Suprapubic skin (tissue), 4 donors: ENCODE measurements at regions not wholly inside any gene's neighbourhood (a gene's known extent, or its start where the extent isn't known, plus 50 kb on each side); places are given as distances from the start of the nearest gene placed in this dataset.
"Not testable (repeated sequence)": the region's sequence is repeated elsewhere in the genome, so short reads cannot be mapped to it uniquely, and the experiment has no call there.

ENCODE experiments used
- DNase-seq, 2 donors: peaks; one replicate each; pipeline ENCODE4 v3.0.0-alpha.2; 2019; ENCODE audit warnings: low spot score in 2 of 2
- H3K27ac ChIP-seq: fragments of 200-600 bp; sonication (generic); one replicate; pipeline ENCODE4 v1.5.1; 2019
- H3K27me3 ChIP-seq: fragments of 200-600 bp; sonication (generic); one replicate; pipeline ENCODE4 v1.5.1; 2019
- H3K36me3 ChIP-seq: fragments of 200-600 bp; sonication (generic); one replicate; pipeline ENCODE4 v1.5.1; 2019
- H3K4me1 ChIP-seq: fragments of 200-600 bp; sonication (generic); one replicate; pipeline ENCODE4 v1.5.1; 2019
- H3K4me3 ChIP-seq: fragments of 200-600 bp; sonication (generic); one replicate; pipeline ENCODE4 v1.5.1; 2019; ENCODE audit warnings: mild to moderate bottlenecking
- H3K9me3 ChIP-seq: fragments of 200-600 bp; sonication (generic); one replicate; pipeline ENCODE4 v1.5.1; 2019
- CTCF ChIP-seq, 2 donors: fragments of 200-600 bp in 1 of 2; fragments of 450-650 bp in 1 of 2; sonication (generic) in 1 of 2; IDR thresholded peaks; one replicate each; pipeline ENCODE4 v1.5.1; 2016 to 2019; ENCODE audit warnings: antibody characterized with exemption in 2 of 2, mild to moderate bottlenecking in 1 of 2, moderate library complexity in 1 of 2
- EP300 ChIP-seq: sonication (generic); formaldehyde crosslinking; IDR thresholded peaks from one replicate; pipeline ENCODE4 v1.6.1; 2017; ENCODE audit warnings: antibody characterized with exemption
- POLR2A ChIP-seq, 2 donors: fragments of 450-650 bp; IDR thresholded peaks; one replicate each; pipeline ENCODE4 v1.6.1; 2017; ENCODE audit warnings: antibody characterized with exemption in 2 of 2, mild to moderate bottlenecking in 2 of 2, moderate library complexity in 2 of 2
- POLR2AphosphoS5 ChIP-seq, 3 donors: sonication (generic); formaldehyde crosslinking; IDR thresholded peaks; one replicate each; pipeline ENCODE4 v1.6.1; 2017; ENCODE audit warnings: antibody characterized with exemption in 3 of 3
- WGBS: methylation state at CpG from one replicate; pipeline ENCODE4 v1.1.5; 2018; 5-methylcytosine and 5-hydroxymethylcytosine counted together

GRCh38 chr5:17412760-17413671, 85.0 kb upstream of the TAF11L2 start:
- H3K27ac ChIP-seq = no peak overlapping the region
- WGBS = 68% methylated on average over 9 of the region's 9 CpGs
- TF ChIP-seq EP300 (no peak), POLR2A (IDR thresholded peaks at IDR 0.05) (no peak), CTCF (IDR thresholded peaks at IDR 0.05) (no peak), POLR2AphosphoS5 (IDR thresholded peaks at IDR 0.05) (no peak)

GRCh38 chr5:17413691-17414090, 84.3 kb upstream of the TAF11L2 start:
- H3K36me3 ChIP-seq = no peaks in the 10 kb centered on the region
- H3K27ac ChIP-seq = no peak overlapping the region
- WGBS = 83% methylated on average over 3 of the region's 3 CpGs

More at GRCh38 chr5:17412760-17413671, 85.0 kb upstream of the TAF11L2 start:
- H3K36me3 ChIP-seq = no peaks in the 10 kb centered on the region
- DNase-seq = no peak
- H3K4me1 ChIP-seq = no peaks in the 10 kb centered on the region
- H3K9me3 ChIP-seq = no peaks in the 10 kb centered on the region
- H3K4me3 ChIP-seq = no peak overlapping the region
- no peaks in the 10 kb centered on the region for H3K27me3 ChIP-seq

GRCh38 chr5:17415321-17415758, 82.7 kb upstream of the TAF11L2 start:
- Histone ChIP-seq H3K27me3 (no peaks in the 10 kb centered on the region), H3K4me3 (no peak overlapping the region), H3K27ac (no peak overlapping the region), H3K9me3 (no peaks in the 10 kb centered on the region), H3K36me3 (no peaks in the 10 kb centered on the region), H3K4me1 (no peaks in the 10 kb centered on the region)
- TF ChIP-seq CTCF (IDR thresholded peaks at IDR 0.05) = no peak
- TF ChIP-seq EP300 = no peak
- TF ChIP-seq POLR2AphosphoS5 (IDR thresholded peaks at IDR 0.05) = no peak
- TF ChIP-seq POLR2A (IDR thresholded peaks at IDR 0.05) = no peak
- no peak for DNase-seq
- 77% methylated on average over 12 of the region's 13 CpGs for WGBS

More at GRCh38 chr5:17413691-17414090, 84.3 kb upstream of the TAF11L2 start:
- Histone ChIP-seq H3K9me3 (no peaks in the 10 kb centered on the region), H3K4me3 (no peak overlapping the region), H3K27me3 (no peaks in the 10 kb centered on the region), H3K4me1 (no peaks in the 10 kb centered on the region)
- no peak for DNase-seq
- no peak for TF ChIP-seq POLR2A (IDR thresholded peaks at IDR 0.05)
- no peak for TF ChIP-seq CTCF (IDR thresholded peaks at IDR 0.05)
- no peak for TF ChIP-seq POLR2AphosphoS5 (IDR thresholded peaks at IDR 0.05)
- no peak for TF ChIP-seq EP300

- H3K4me3 ChIP-seq, H3K4me1 ChIP-seq, DNase-seq, H3K36me3 ChIP-seq, H3K27ac ChIP-seq, H3K27me3 ChIP-seq, H3K9me3 ChIP-seq: not testable (repeated sequence)
- 95% methylated on average over 3 of the region's 4 CpGs for WGBS
Observed at GRCh38 chr5:17416374-17416773, 81.7 kb upstream of the TAF11L2 start.

- Histone ChIP-seq H3K9me3 (no peaks in the 10 kb centered on the region), H3K27ac (no peak overlapping the region), H3K4me3 (no peak overlapping the region), H3K4me1 (no peaks in the 10 kb centered on the region), H3K36me3 (no peaks in the 10 kb centered on the region), H3K27me3 (no peaks in the 10 kb centered on the region)
- DNase-seq = no peak
- TF ChIP-seq CTCF (IDR thresholded peaks at IDR 0.05) = no peak
- TF ChIP-seq POLR2AphosphoS5 (IDR thresholded peaks at IDR 0.05) = no peak
- no peak for TF ChIP-seq EP300
- no peak for TF ChIP-seq POLR2A (IDR thresholded peaks at IDR 0.05)
- 92% methylated on average over 10 of the region's 12 CpGs for WGBS
Observed at GRCh38 chr5:17424674-17425073, 73.4 kb upstream of the TAF11L2 start.
